ENCODE measurements at regions not wholly inside any gene's neighbourhood (a gene's known extent, or its start where the extent isn't known, plus 50 kb on each side); places are given as distances from the start of the nearest gene placed in this dataset.

DNA sequence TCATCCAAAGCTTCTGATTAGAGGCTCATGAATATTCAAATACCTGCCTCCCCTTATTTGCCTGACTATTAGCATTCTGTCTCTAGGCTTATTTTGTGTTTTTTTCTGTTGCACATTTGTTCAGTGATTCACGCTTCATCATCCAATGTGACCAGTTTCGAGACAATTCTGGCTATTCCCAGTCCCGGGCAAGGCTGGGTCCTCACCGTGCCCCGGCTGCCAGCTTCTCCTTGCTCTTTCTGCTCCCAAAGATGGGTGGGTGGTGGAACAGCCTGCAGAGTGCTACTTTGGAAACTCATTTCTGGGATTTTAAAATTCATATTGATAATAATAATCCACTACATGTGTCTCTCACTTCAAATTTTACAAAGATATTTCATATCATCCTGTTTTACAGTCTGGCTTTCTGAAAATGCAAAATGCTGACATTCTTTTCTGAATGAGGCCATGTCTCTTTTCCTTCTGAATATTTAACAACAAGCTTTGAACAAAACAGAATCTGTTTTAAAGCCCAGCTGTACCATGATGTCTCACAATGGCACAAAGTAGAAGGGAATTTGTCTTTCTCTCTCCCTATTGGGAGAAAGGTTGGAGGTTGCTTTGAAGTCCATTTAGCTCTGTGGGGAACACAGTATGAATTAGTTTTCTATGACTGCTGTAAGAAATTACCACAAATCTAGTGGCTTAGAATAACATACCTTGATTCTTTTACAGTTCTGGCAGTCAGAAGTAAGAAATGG lies 116.9 kb upstream of the CDH13 start:
- TF ChIP-seq POLR2A (IDR thresholded peaks at IDR 0.05; ENCODE audit: low read length) (no peak), GATA1 (IDR thresholded peaks at IDR 0.05; ENCODE audit: low read depth, low read length) (no peak)

Data from erythroblast (primary cell).